Astrocyte (in vitro differentiated cells and primary cell): ENCODE measurements at regions not wholly inside any gene's neighbourhood (a gene's known extent, or its start where the extent isn't known, plus 50 kb on each side); places are given as distances from the start of the nearest gene placed in this dataset.

ENCODE experiments used
- DNase-seq: peaks from one replicate; pipeline ENCODE4 v3.0.0-alpha.2; 2010; ENCODE audit warnings: low read depth
- FAIRE-seq: peaks from 2 replicates; lab custom pipeline; 2011; peaks lifted over from hg19 to GRCh38; lab: Jason Lieb, UNC
- H2AFZ ChIP-seq: 2 replicates; pipeline ENCODE4 v1.6.0; 2012; ENCODE audit warnings: low read depth, low read length, inconsistent platforms
- H3K27ac ChIP-seq: 2 replicates; pipeline ENCODE4 v1.5.1; 2011; ENCODE audit warnings: low read depth, low read length, inconsistent platforms
- H3K27me3 ChIP-seq: 2 replicates; pipeline ENCODE4 v1.6.0; 2011; ENCODE audit warnings: low read length, inconsistent platforms; ENCODE audit not compliant: insufficient read depth
- H3K36me3 ChIP-seq: 2 replicates; pipeline ENCODE4 v1.5.1; 2011; ENCODE audit warnings: low read length, inconsistent platforms; ENCODE audit not compliant: insufficient read depth
- H3K4me1 ChIP-seq: 2 replicates; pipeline ENCODE4 v1.5.1; 2011; ENCODE audit warnings: low read length, inconsistent platforms; ENCODE audit not compliant: insufficient read depth
- H3K4me2 ChIP-seq: 2 replicates; pipeline ENCODE4 v1.6.0; 2012; ENCODE audit warnings: low read length, inconsistent platforms
- H3K4me3 ChIP-seq: 2 replicates; pipeline ENCODE4 v1.5.1; 2011; ENCODE audit warnings: low read depth, mild to moderate bottlenecking, low read length, inconsistent platforms; ENCODE audit not compliant: insufficient read depth
- H3K79me2 ChIP-seq: 2 replicates; pipeline ENCODE4 v1.6.0; 2012; ENCODE audit warnings: mild to moderate bottlenecking, low read length, inconsistent platforms; ENCODE audit not compliant: insufficient read depth
- H3K9ac ChIP-seq: 2 replicates; pipeline ENCODE4 v1.6.0; 2012; ENCODE audit warnings: mild to moderate bottlenecking, low read length, inconsistent platforms
- H3K9me3 ChIP-seq: 2 replicates; pipeline ENCODE4 v1.5.1; 2012; ENCODE audit warnings: low read depth, mild to moderate bottlenecking, low read length, inconsistent platforms; ENCODE audit not compliant: insufficient read depth
- H4K20me1 ChIP-seq: 2 replicates; pipeline ENCODE4 v1.6.0; 2012; ENCODE audit warnings: low read length, inconsistent platforms; ENCODE audit not compliant: insufficient read depth
- H3K27ac Mint-ChIP-seq: one replicate; pipeline ENCODE4 v1.8.0; 2021; ENCODE audit warnings: mild to moderate bottlenecking, mixed read lengths; ENCODE audit not compliant: unreplicated experiment
- H3K27me3 Mint-ChIP-seq: one replicate; pipeline ENCODE4 v1.8.0; 2021; ENCODE audit warnings: low read depth, mixed read lengths; ENCODE audit not compliant: unreplicated experiment
- H3K36me3 Mint-ChIP-seq: one replicate; pipeline ENCODE4 v1.8.0; 2021; ENCODE audit warnings: low read depth, mixed read lengths; ENCODE audit not compliant: unreplicated experiment
- H3K4me1 Mint-ChIP-seq: one replicate; pipeline ENCODE4 v1.8.0; 2021; ENCODE audit warnings: low read depth, mixed read lengths; ENCODE audit not compliant: unreplicated experiment
- H3K4me3 Mint-ChIP-seq: one replicate; pipeline ENCODE4 v1.8.0; 2021; ENCODE audit warnings: mild to moderate bottlenecking, moderate library complexity, mixed read lengths; ENCODE audit not compliant: unreplicated experiment
- H3K9me3 Mint-ChIP-seq: one replicate; pipeline ENCODE4 v1.8.0; 2021; ENCODE audit warnings: mild to moderate bottlenecking, mixed read lengths; ENCODE audit not compliant: unreplicated experiment
- EZH2 ChIP-seq: IDR thresholded peaks from 2 replicates; pipeline ENCODE4 v1.6.1; 2012; ENCODE audit warnings: mild to moderate bottlenecking, low read length, inconsistent platforms; ENCODE audit not compliant: insufficient read depth
- TF ChIP-seq, protein P1 (sequence below): IDR thresholded peaks from 2 replicates; pipeline ENCODE4 v1.5.1; 2011; ENCODE audit warnings: low read depth, mild to moderate bottlenecking, inconsistent platforms, low read length, moderate library complexity; ENCODE audit not compliant: insufficient read depth

DNA sequence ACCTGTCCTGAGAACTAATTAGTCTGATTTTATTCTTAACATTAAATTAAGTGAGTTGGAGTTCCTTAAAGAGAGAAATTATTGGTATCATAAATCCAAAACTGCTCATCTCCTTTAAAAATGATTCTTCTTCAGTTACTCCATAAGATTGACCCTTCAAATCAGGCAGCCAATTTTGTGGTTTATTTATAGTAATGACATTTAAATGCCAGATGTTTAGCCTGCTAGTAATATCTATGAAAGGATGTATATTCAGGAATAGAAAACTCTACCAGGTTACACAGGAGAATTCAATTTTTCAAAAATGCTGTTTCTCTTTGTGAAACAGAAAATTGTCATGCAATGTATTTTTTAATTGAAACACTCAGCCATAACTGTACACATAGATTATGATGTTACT, 457.8 kb upstream of the ROBO2 start:
- H2AFZ ChIP-seq, result no peak overlapping the region
- no peaks in the 10 kb centered on the region for H3K9me3 ChIP-seq
- no peaks in the 10 kb centered on the region for H3K36me3 ChIP-seq
- TF ChIP-seq, protein P1, sequence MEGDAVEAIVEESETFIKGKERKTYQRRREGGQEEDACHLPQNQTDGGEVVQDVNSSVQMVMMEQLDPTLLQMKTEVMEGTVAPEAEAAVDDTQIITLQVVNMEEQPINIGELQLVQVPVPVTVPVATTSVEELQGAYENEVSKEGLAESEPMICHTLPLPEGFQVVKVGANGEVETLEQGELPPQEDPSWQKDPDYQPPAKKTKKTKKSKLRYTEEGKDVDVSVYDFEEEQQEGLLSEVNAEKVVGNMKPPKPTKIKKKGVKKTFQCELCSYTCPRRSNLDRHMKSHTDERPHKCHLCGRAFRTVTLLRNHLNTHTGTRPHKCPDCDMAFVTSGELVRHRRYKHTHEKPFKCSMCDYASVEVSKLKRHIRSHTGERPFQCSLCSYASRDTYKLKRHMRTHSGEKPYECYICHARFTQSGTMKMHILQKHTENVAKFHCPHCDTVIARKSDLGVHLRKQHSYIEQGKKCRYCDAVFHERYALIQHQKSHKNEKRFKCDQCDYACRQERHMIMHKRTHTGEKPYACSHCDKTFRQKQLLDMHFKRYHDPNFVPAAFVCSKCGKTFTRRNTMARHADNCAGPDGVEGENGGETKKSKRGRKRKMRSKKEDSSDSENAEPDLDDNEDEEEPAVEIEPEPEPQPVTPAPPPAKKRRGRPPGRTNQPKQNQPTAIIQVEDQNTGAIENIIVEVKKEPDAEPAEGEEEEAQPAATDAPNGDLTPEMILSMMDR, result no peak
- no peak for TF ChIP-seq EZH2
- H3K27ac ChIP-seq, result no peak overlapping the region
- Mint-ChIP-seq H3K27me3 (no peaks in the 10 kb centered on the region), H3K36me3 (no peaks in the 10 kb centered on the region), H3K9me3 (no peaks in the 10 kb centered on the region), H3K4me3 (no peak overlapping the region), H3K4me1 (no peaks in the 10 kb centered on the region), H3K27ac (no peak overlapping the region)
- FAIRE-seq (no peak), DNase-seq (no peak)
- H3K4me3 ChIP-seq, result no peak overlapping the region
- H3K79me2 ChIP-seq, result no peaks in the 10 kb centered on the region
- no peaks in the 10 kb centered on the region for H4K20me1 ChIP-seq
- H3K9ac ChIP-seq, result no peak overlapping the region
- no peaks in the 10 kb centered on the region for H3K27me3 ChIP-seq
- H3K4me2 ChIP-seq, result no peak overlapping the region
- H3K4me1 ChIP-seq, result no peaks in the 10 kb centered on the region

DNA sequence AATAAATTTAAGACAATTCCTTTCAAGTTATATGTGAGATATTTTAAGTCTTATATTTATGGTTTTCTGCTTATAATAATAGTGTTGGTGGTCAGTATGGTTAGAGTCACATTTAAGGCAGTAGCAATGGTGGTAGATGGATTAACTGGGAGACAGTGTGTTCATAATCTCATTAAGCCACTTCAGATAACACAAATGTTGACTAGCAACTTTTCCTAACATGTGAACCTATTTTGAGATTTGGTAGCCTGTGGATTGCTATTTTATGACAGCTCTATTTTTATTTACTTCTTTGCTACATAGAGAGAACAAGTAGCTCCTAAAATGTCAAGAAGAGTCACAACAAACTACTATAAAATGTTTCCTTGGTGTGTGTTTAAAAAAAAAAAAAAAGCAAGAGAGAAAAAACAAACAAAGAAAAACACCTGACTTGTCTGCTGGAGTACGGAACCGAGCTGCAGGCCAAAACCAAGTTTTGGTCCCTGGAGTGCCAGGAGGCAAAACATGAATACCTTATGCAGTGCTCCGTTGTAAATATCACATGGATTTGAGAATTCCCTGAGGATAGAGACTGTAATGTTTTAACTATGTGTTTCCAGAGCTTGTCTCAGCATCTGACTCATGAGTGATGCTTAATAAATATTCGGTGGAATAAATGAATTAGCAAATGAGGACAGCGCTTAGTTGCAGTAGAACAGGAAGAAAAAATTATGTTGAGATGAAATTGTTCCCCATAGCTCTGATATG, 457.1 kb upstream of the ROBO2 start:
- no peaks in the 10 kb centered on the region for H3K4me1 ChIP-seq
- TF ChIP-seq, protein P1, result no peak
- TF ChIP-seq EZH2, result no peak
- DNase-seq (no peak), FAIRE-seq (no peak)
- Mint-ChIP-seq H3K36me3 (no peaks in the 10 kb centered on the region), H3K27ac (no peak overlapping the region), H3K27me3 (no peaks in the 10 kb centered on the region), H3K4me1 (no peaks in the 10 kb centered on the region), H3K4me3 (no peak overlapping the region), H3K9me3 (no peaks in the 10 kb centered on the region)
- no peaks in the 10 kb centered on the region for H3K79me2 ChIP-seq
- no peaks in the 10 kb centered on the region for H3K27me3 ChIP-seq
- no peaks in the 10 kb centered on the region for H4K20me1 ChIP-seq
- H3K27ac ChIP-seq, result no peak overlapping the region
- H3K4me3 ChIP-seq, result no peak overlapping the region
- no peaks in the 10 kb centered on the region for H3K36me3 ChIP-seq
- H3K9ac ChIP-seq, result no peak overlapping the region
- H3K9me3 ChIP-seq, result no peaks in the 10 kb centered on the region
- no peak overlapping the region for H2AFZ ChIP-seq
- H3K4me2 ChIP-seq, result no peak overlapping the region

DNA sequence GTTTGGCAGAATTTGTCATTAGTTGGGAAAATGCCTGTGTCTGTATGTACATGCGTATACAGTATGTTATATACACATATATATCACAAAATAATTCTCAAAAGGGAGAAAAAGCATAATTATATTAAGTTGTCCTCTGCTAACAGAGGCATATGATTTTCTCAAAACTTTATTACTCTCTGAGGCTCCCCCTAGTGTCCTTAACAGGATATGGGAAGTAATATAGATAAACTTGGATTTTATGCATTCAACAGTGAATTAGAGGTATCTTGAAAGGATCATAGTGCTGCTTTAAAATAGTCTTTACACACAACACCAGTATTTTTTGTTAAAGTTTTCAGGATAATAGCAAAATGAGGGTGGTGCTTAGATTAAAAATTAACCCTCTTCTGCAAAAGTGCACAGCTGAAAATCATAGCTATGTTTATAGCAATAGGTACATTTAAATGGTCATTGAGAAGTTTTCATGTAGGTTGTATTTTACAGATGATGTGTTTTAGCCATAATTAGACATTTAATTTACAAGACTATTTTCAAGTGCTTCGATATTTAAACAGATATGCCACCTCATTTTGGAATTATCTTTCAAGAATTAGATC, 454.0 kb upstream of the ROBO2 start:
- Histone ChIP-seq H3K36me3 (no peaks in the 10 kb centered on the region), H3K27me3 (no peaks in the 10 kb centered on the region), H3K27ac (no peak overlapping the region), H4K20me1 (no peaks in the 10 kb centered on the region), H3K9ac (no peak overlapping the region), H3K4me1 (no peaks in the 10 kb centered on the region), H2AFZ (no peak overlapping the region), H3K79me2 (no peaks in the 10 kb centered on the region), H3K4me3 (no peak overlapping the region), H3K9me3 (no peaks in the 10 kb centered on the region), H3K4me2 (no peak overlapping the region)
- Mint-ChIP-seq H3K27ac (no peak overlapping the region), H3K4me3 (no peak overlapping the region), H3K9me3 (no peaks in the 10 kb centered on the region), H3K27me3 (no peaks in the 10 kb centered on the region), H3K36me3 (no peaks in the 10 kb centered on the region), H3K4me1 (no peaks in the 10 kb centered on the region)
- FAIRE-seq, result peak; percentile 88
- no peak for DNase-seq
- TF ChIP-seq, protein P1, result peak; percentile 59
- TF ChIP-seq EZH2, result no peak
